PC-9 (cell line): ENCODE measurements at regions not wholly inside any gene's neighbourhood (a gene's known extent, or its start where the extent isn't known, plus 50 kb on each side); places are given as distances from the start of the nearest gene placed in this dataset.

Experiments
- CTCF ChIP-seq: fragments of 200-600 bp; sonication (generic); conservative IDR thresholded peaks from 2 replicates; pipeline ENCODE4 v1.6.1; 2017; ENCODE audit warnings: mixed run types, antibody characterized with exemption, mild to moderate bottlenecking, moderate library complexity
- EZH2 ChIP-seq: fragments of 200-600 bp; sonication (generic); IDR thresholded peaks from 2 replicates; pipeline ENCODE4 v1.8.0; 2017; ENCODE audit warnings: antibody characterized with exemption, low read depth

- TF ChIP-seq CTCF (no peak), EZH2 (no peak)
These were observed 167.9 kb downstream of the HTR1A start for GRCh38 chr5:63794296-63794695.
